Mesothelial cell of epicardium (in vitro differentiated cells): ENCODE measurements at regions not wholly inside any gene's neighbourhood (a gene's known extent, or its start where the extent isn't known, plus 50 kb on each side); places are given as distances from the start of the nearest gene placed in this dataset.

Source experiments
- DNase-seq, 2 experiments: peaks; one replicate each; pipeline ENCODE4 v3.0.0; 2021; ENCODE audit warnings: low spot score in 2 of 2; ENCODE audit not compliant: unreplicated experiment in 2 of 2
- H3K27ac Mint-ChIP-seq: 2 replicates; pipeline ENCODE4 v1.8.0; 2021; ENCODE audit warnings: mixed read lengths
- H3K27me3 Mint-ChIP-seq: 2 replicates; pipeline ENCODE4 v1.8.0; 2021; ENCODE audit warnings: low read depth, mixed read lengths
- H3K36me3 Mint-ChIP-seq: 2 replicates; pipeline ENCODE4 v1.8.0; 2021; ENCODE audit warnings: mixed read lengths
- H3K4me1 Mint-ChIP-seq: 2 replicates; pipeline ENCODE4 v1.8.0; 2021; ENCODE audit warnings: mixed read lengths
- H3K4me3 Mint-ChIP-seq: 2 replicates; pipeline ENCODE4 v1.8.0; 2021; ENCODE audit warnings: mild to moderate bottlenecking, moderate library complexity, mixed read lengths
- H3K9me3 Mint-ChIP-seq: 2 replicates; pipeline ENCODE4 v1.8.0; 2021; ENCODE audit warnings: mixed read lengths
- CTCF ChIP-seq: fragments of 200-600 bp; sonication (generic); IDR thresholded peaks from one replicate; pipeline ENCODE4 v1.5.0; 2021; ENCODE audit warnings: antibody characterized with exemption; ENCODE audit not compliant: unreplicated experiment

- Mint-ChIP-seq H3K36me3 (no peaks in the 10 kb centered on the region), H3K27ac (no peak overlapping the region), H3K4me3 (no peak overlapping the region), H3K9me3 (no peaks in the 10 kb centered on the region), H3K4me1 (no peaks in the 10 kb centered on the region), H3K27me3 (peaks cover 22% of the 10 kb centered on the region)
- TF ChIP-seq CTCF, result no peak
- DNase-seq, result no peak
Measured at GRCh38 chr3:159346271-159346903, 544.5 kb downstream of the MFSD1 start.

- H3K4me3 Mint-ChIP-seq, result no peak overlapping the region
- no peaks in the 10 kb centered on the region for H3K36me3 Mint-ChIP-seq
- H3K4me1 Mint-ChIP-seq, result no peaks in the 10 kb centered on the region
- DNase-seq, result no peak
- H3K9me3 Mint-ChIP-seq, result no peaks in the 10 kb centered on the region
- no peak overlapping the region for H3K27ac Mint-ChIP-seq
- no peak for TF ChIP-seq CTCF
- peaks cover 33% of the 10 kb centered on the region for H3K27me3 Mint-ChIP-seq
Measured at GRCh38 chr3:159348431-159348830, 546.6 kb downstream of the MFSD1 start.

GRCh38 chr3:159356606-159357005 is 554.8 kb downstream of the MFSD1 start:
- no peak for DNase-seq
- Mint-ChIP-seq H3K4me3 (no peak overlapping the region), H3K9me3 (no peaks in the 10 kb centered on the region), H3K27ac (no peak overlapping the region), H3K36me3 (no peaks in the 10 kb centered on the region), H3K4me1 (no peaks in the 10 kb centered on the region), H3K27me3 (peaks cover 18% of the 10 kb centered on the region)
- no peak for TF ChIP-seq CTCF

GRCh38 chr3:159364511-159364910 is 562.7 kb downstream of the MFSD1 start:
- H3K27ac Mint-ChIP-seq, result no peak overlapping the region
- no peak for DNase-seq
- H3K9me3 Mint-ChIP-seq, result peaks cover 3% of the 10 kb centered on the region
- H3K27me3 Mint-ChIP-seq, result peaks cover 1% of the 10 kb centered on the region
- no peak for TF ChIP-seq CTCF
- no peaks in the 10 kb centered on the region for H3K4me1 Mint-ChIP-seq
- no peak overlapping the region for H3K4me3 Mint-ChIP-seq
- H3K36me3 Mint-ChIP-seq, result no peaks in the 10 kb centered on the region

GRCh38 chr3:159366476-159366875 is 564.6 kb downstream of the MFSD1 start:
- H3K27ac Mint-ChIP-seq, result no peak overlapping the region
- no peak for TF ChIP-seq CTCF
- H3K4me1 Mint-ChIP-seq, result no peaks in the 10 kb centered on the region
- peaks cover 7% of the 10 kb centered on the region for H3K9me3 Mint-ChIP-seq
- H3K36me3 Mint-ChIP-seq, result no peaks in the 10 kb centered on the region
- H3K4me3 Mint-ChIP-seq, result no peak overlapping the region
- H3K27me3 Mint-ChIP-seq, result peaks cover under 1% of the 10 kb centered on the region
- DNase-seq, result no peak

GRCh38 chr3:159371961-159372360 is 570.1 kb downstream of the MFSD1 start:
- H3K27me3 Mint-ChIP-seq, result peaks cover 6% of the 10 kb centered on the region
- H3K9me3 Mint-ChIP-seq, result peaks cover 4% of the 10 kb centered on the region
- H3K4me1 Mint-ChIP-seq, result no peaks in the 10 kb centered on the region
- DNase-seq, result no peak
- H3K4me3 Mint-ChIP-seq, result no peak overlapping the region
- no peak overlapping the region for H3K27ac Mint-ChIP-seq
- no peak for TF ChIP-seq CTCF
- no peaks in the 10 kb centered on the region for H3K36me3 Mint-ChIP-seq
